ENCODE measurements at regions not wholly inside any gene's neighbourhood (a gene's known extent, or its start where the extent isn't known, plus 50 kb on each side); places are given as distances from the start of the nearest gene placed in this dataset.

- Histone ChIP-seq H3K9me3 (ENCODE audit: control insufficient read depth, insufficient read depth, low read depth, low read length) (no peaks in the 10 kb centered on the region), H3K4me1 (ENCODE audit: control insufficient read depth, insufficient read depth, low read length) (no peaks in the 10 kb centered on the region), H3K4me3 (ENCODE audit: low read depth in 2 of 2, low read length in 2 of 2) (no peak overlapping the region), H3K27ac (ENCODE audit: low read length) (no peak overlapping the region), H3K27me3 (ENCODE audit: control insufficient read depth, insufficient read depth, low read length) (no peaks in the 10 kb centered on the region; the same call in 1 of the 2 replicates), H3K36me3 (ENCODE audit: control insufficient read depth, insufficient read depth, low read length) (no peaks in the 10 kb centered on the region)
- ATAC-seq (no peak), DNase-seq (ENCODE audit: low read depth, low spot score) (no peak)
- POLR2A ChIA-PET = no interaction called here
- no TSS peak for BruUV-seq (replicated peaks)
- TF ChIP-seq, protein P1, sequence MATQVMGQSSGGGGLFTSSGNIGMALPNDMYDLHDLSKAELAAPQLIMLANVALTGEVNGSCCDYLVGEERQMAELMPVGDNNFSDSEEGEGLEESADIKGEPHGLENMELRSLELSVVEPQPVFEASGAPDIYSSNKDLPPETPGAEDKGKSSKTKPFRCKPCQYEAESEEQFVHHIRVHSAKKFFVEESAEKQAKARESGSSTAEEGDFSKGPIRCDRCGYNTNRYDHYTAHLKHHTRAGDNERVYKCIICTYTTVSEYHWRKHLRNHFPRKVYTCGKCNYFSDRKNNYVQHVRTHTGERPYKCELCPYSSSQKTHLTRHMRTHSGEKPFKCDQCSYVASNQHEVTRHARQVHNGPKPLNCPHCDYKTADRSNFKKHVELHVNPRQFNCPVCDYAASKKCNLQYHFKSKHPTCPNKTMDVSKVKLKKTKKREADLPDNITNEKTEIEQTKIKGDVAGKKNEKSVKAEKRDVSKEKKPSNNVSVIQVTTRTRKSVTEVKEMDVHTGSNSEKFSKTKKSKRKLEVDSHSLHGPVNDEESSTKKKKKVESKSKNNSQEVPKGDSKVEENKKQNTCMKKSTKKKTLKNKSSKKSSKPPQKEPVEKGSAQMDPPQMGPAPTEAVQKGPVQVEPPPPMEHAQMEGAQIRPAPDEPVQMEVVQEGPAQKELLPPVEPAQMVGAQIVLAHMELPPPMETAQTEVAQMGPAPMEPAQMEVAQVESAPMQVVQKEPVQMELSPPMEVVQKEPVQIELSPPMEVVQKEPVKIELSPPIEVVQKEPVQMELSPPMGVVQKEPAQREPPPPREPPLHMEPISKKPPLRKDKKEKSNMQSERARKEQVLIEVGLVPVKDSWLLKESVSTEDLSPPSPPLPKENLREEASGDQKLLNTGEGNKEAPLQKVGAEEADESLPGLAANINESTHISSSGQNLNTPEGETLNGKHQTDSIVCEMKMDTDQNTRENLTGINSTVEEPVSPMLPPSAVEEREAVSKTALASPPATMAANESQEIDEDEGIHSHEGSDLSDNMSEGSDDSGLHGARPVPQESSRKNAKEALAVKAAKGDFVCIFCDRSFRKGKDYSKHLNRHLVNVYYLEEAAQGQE (IDR thresholded peaks at IDR 0.05; ENCODE audit: insufficient read depth in 1 of 2, low read depth in 2 of 2, low read length in 1 of 2) = no peak
- TF ChIP-seq SIN3A (IDR thresholded peaks at IDR 0.05; ENCODE audit: borderline replicate concordance, insufficient read depth, low read depth, low read length) = no peak
- TF ChIP-seq TCF7L2 (IDR thresholded peaks at IDR 0.05; ENCODE audit: low read depth, low read length) = no peak
- CTCF ChIA-PET = no interaction called here
- intact Hi-C loops (cut with micrococcal nuclease; ENCODE audit: unreplicated experiment) (no loop called here), in situ Hi-C loops (cut with HindIII; ENCODE audit: low pct_unique_long_range_greater_than_20kb, low sequenced_read_pairs) (no loop called here)
These were observed 64.3 kb upstream of the BTBD3 start for GRCh38 chr20:11853359-11853758.

DNA sequence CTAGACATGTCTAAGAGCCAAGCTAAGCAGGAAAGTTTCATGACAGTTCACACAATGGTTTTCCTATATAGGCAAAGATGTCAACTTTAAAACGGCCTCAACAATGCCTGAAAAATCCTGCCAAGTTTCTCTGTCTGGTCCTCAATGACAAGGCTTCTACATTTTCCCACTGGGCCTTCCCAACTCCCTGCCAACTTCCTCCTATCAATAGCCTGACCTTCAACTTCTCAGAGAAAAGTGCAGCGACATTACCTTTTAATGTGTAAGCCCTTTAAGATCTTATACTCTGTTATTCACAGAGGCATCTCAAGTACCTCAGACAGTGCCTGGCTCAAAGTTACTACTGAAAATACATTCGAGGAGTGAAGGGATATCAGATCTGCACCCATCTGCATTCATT, 56.2 kb upstream of the BTBD3 start:
- CTCF ChIA-PET = no interaction called here
- no peak for ATAC-seq
- H3K9me3 ChIP-seq (ENCODE audit: control insufficient read depth, insufficient read depth, low read depth, low read length) = no peaks in the 10 kb centered on the region
- no peaks in the 10 kb centered on the region for H3K36me3 ChIP-seq (ENCODE audit: control insufficient read depth, insufficient read depth, low read length)
- TF ChIP-seq, protein P2, sequence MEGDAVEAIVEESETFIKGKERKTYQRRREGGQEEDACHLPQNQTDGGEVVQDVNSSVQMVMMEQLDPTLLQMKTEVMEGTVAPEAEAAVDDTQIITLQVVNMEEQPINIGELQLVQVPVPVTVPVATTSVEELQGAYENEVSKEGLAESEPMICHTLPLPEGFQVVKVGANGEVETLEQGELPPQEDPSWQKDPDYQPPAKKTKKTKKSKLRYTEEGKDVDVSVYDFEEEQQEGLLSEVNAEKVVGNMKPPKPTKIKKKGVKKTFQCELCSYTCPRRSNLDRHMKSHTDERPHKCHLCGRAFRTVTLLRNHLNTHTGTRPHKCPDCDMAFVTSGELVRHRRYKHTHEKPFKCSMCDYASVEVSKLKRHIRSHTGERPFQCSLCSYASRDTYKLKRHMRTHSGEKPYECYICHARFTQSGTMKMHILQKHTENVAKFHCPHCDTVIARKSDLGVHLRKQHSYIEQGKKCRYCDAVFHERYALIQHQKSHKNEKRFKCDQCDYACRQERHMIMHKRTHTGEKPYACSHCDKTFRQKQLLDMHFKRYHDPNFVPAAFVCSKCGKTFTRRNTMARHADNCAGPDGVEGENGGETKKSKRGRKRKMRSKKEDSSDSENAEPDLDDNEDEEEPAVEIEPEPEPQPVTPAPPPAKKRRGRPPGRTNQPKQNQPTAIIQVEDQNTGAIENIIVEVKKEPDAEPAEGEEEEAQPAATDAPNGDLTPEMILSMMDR (IDR thresholded peaks at IDR 0.05) = no peak
- TF ChIP-seq POLR2AphosphoS5 (IDR thresholded peaks at IDR 0.05; ENCODE audit: low read depth, low read length) (no peak), TCF7L2 (IDR thresholded peaks at IDR 0.05; ENCODE audit: low read depth, low read length) (no peak), SIN3A (IDR thresholded peaks at IDR 0.05; ENCODE audit: borderline replicate concordance, insufficient read depth, low read depth, low read length) (no peak)
- TF ChIP-seq, protein P1 (IDR thresholded peaks at IDR 0.05; ENCODE audit: insufficient read depth in 1 of 2, low read depth in 2 of 2, low read length in 1 of 2) = no peak
- no peak overlapping the region for H3K4me3 ChIP-seq (ENCODE audit: low read depth in 2 of 2, low read length in 2 of 2)
- in situ Hi-C loops (cut with HindIII; ENCODE audit: low pct_unique_long_range_greater_than_20kb, low sequenced_read_pairs) (no loop called here), intact Hi-C loops (cut with micrococcal nuclease; ENCODE audit: unreplicated experiment) (no loop called here)
- no peak overlapping the region for H3K27ac ChIP-seq (ENCODE audit: low read length)
- BruUV-seq (replicated peaks) = no TSS peak
- DNase-seq (ENCODE audit: low read depth, low spot score) = no peak
- H3K27me3 ChIP-seq (ENCODE audit: control insufficient read depth, insufficient read depth, low read length) = no peaks in the 10 kb centered on the region; the same call in 1 of the 2 replicates
- H3K4me1 ChIP-seq (ENCODE audit: control insufficient read depth, insufficient read depth, low read length) = no peaks in the 10 kb centered on the region
- POLR2A ChIA-PET = no interaction called here

Data from Panc1 (cell line).